Fibroblast of gingiva (primary cell): ENCODE measurements at regions not wholly inside any gene's neighbourhood (a gene's known extent, or its start where the extent isn't known, plus 50 kb on each side); places are given as distances from the start of the nearest gene placed in this dataset.
"Not testable (repeated sequence)": the region's sequence is repeated elsewhere in the genome, so short reads cannot be mapped to it uniquely, and the experiment has no call there.

Experiments used
- DNase-seq: peaks from one replicate; pipeline ENCODE4 v3.0.0-alpha.2; 2011; ENCODE audit warnings: low read depth

DNA sequence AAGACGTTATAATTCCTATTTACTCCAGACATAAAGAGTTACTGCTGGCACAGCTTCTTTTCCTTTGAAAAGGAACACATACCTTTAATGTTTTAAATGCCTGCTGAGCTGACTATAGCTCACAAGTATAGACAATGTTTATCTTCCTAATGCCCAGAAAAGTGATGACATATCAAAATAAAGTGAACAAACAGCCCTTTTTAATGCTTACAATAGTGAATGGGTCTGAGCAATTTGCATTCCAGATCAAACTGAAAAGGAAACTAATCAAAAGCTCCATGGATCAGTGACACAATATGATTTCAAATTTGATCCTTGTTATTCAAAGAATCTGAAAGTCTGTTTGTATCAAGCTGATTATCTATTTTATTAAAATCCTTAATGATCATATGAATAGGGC lies 233.6 kb upstream of the SEMA3E start:
- DNase-seq, result peak; percentile 2

GRCh38 chr7:83879063-83879462 lies 230.1 kb upstream of the SEMA3E start:
- peak; percentile 68 for DNase-seq

- no peak for DNase-seq
Measured at GRCh38 chr7:83878614-83879013, 229.7 kb upstream of the SEMA3E start.

DNA sequence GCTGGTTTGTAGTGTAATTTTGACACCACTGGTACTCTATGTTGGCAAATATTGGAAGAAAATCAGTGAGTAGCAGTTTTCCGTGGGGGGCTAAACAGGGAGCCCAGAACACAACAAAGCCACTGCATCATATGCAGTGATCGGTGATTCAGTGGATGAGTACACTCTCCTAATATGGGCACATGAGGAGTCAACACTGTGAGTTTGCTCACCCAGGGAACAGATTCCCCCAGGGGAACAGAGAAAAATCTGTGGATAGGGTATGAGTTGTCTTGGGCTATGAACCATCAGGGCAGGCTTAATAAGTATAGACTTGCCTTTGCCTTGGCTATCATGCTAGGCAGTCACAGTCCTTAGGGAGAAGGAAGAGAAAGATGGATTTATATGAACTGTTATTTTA lies 227.7 kb upstream of the SEMA3E start:
- peak; percentile 63 for DNase-seq

- DNase-seq, result no peak
Measured at GRCh38 chr7:83873459-83873858, 224.5 kb upstream of the SEMA3E start.

- DNase-seq, result no peak
Measured at GRCh38 chr7:83872501-83872900, 223.6 kb upstream of the SEMA3E start.

- DNase-seq, result no peak
Measured at GRCh38 chr7:83870515-83870914, 221.6 kb upstream of the SEMA3E start.

GRCh38 chr7:83866582-83866981 lies 217.6 kb upstream of the SEMA3E start:
- DNase-seq, result no peak

DNA sequence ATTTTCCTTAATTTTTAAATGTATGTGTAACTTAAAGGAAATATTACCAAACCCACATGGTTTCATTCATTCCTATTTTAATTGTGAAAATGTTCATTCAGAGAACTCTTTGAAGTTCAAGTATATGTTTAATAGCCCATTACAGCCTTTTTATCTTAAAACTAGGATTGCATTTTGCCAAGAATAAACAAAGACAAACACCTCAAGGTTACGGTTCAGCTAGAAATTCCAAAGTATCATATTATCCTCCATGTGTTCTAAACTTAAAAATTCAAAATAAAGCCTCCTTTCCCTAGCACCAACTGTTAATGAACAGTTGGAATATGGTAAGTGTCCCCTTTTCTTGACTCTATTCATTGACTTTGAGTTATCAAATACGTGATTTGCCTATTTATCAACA lies 215.6 kb upstream of the SEMA3E start:
- DNase-seq, result no peak

DNA sequence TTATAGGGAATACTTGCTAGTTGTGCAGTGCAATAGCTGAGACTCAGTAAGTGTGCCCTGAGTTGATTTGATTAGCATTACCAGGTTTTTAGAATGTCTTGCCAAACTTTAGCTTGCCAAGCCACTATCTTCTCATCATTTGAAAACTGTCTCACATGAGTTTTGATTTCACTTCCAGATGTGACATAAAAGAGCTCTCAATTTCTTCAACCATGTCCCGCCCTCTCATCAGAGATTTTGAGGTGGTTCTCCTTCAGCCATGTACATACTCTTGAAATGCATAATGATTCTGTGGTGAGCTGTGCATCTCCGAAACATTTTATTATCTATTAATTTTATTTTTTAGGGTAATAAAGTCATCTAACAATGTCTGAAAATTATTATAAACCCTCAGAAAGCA lies 215.0 kb upstream of the SEMA3E start:
- DNase-seq, result no peak

DNA sequence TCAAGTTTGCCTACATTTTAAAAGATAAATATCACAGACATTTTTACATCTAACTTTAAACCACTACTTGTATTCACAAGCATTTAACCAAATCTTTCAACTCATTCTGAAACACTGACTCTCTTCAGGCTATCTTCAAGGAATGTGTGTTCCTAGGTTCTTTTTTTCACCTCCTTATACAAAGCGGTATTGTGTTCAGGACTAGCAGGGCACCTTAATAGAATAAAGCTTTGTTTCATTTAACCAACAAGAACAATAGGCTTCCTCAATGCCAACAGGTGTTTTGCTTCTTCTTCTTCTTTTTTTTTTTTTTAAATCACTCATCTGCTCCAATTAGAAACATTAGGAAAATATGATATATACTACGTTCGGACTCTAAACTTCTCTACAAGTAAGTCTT lies 212.9 kb upstream of the SEMA3E start:
- DNase-seq, result no peak

DNA sequence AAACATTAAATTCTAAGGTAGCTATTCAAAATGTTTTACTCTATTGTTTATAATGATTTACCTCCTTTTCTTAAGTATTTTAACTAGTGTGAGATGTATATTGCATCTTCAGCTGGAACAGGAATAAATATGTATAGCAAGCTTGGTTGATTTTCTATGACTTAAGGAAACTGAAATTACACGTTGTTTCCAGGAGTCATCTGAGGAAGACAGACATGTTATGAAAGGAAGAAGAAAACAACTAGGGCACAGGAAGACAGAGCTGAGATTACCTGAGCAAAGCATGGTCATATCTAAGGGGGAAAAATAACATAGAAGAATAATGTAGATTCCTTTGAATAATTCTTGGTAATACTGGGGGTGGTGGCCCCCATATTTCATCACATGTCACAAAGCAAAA lies 210.9 kb upstream of the SEMA3E start:
- no peak for DNase-seq

GRCh38 chr7:83857691-83858090 lies 208.8 kb upstream of the SEMA3E start:
- DNase-seq, result no peak

DNA sequence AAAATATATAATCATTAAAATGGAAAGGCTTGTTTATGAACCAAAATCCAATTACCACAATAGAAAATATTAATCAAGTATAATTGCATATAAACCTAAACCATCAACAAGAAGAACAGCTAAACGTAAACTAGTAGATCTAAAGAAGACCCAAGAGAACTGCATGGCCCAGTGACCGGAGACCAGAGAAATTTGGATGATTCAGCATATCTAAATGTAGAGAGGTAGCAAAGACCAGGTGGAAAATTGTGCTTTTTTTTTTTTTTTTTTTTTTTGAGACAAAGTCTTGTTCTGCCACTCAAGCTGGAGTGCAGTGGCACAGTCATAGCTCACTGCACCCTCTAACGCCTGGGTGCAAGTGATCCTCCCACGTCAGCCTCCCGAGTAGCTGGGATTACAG lies 207.2 kb upstream of the SEMA3E start:
- no peak for DNase-seq

DNA sequence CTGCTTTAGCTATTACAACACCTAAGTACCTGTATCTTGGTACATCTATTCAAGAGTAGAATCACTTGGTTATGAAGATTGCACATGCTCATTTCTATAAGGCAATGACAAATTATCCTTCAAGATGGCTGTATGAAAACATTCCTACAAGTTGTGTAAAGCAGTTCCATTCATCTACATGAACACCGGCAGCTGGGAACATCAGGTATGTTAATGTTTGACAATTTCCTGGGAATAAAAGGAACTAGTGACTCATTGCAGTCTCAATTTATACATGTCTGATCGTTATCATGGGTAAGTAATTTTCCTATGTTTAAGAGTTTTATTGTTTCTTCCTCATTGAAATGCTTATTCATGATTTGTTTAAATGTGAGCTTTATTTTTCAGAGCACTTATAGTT lies 203.2 kb upstream of the SEMA3E start:
- no peak for DNase-seq

GRCh38 chr7:83851551-83851950 lies 202.6 kb upstream of the SEMA3E start:
- peak; percentile 24 for DNase-seq

- no peak for DNase-seq
Measured at GRCh38 chr7:83850941-83851340, 202.0 kb upstream of the SEMA3E start.

DNA sequence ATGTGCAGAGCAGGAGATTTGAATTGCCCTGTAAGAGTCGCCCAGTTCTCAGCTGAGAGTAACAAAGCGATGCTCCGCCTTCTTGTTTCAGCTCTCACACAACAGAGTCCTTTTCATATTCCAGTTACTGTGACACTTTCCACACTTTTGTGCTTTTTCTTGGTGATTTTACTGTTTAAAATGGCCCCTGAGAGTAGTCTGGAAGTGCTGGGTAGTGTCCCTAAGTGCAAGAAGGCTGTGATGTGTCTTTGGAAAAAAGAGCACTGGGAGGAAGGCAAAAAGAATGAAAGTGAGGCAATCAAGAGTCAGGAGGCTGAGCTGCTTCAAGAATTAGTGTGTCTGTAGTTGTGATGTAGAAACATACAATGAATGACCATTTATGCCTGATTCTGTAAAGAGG lies 201.2 kb upstream of the SEMA3E start:
- peak; percentile 64 for DNase-seq

GRCh38 chr7:83849131-83849530 lies 200.2 kb upstream of the SEMA3E start:
- peak; percentile 83 for DNase-seq

DNA sequence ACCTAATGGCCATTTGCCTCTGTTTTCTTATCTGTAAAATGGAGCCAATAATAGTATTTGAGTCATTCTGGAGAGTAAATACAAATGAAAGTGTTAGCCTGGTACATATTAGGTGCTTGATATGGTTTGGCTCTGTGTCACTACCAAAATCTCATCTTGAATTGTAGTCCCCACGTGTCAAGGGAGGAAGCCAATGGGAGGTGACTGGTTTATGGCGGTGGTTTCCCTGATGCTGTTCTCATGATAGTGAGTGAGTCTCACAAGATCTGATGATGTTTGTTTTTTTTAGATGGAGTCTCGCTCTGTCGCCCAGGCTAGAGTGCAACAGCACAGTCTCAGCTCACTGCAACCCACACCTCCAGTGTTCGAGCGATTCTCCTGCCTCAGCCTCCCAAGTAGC lies 194.0 kb upstream of the SEMA3E start:
- DNase-seq, result no peak

GRCh38 chr7:83837683-83838082 lies 188.7 kb upstream of the SEMA3E start:
- DNase-seq, result no peak

DNA sequence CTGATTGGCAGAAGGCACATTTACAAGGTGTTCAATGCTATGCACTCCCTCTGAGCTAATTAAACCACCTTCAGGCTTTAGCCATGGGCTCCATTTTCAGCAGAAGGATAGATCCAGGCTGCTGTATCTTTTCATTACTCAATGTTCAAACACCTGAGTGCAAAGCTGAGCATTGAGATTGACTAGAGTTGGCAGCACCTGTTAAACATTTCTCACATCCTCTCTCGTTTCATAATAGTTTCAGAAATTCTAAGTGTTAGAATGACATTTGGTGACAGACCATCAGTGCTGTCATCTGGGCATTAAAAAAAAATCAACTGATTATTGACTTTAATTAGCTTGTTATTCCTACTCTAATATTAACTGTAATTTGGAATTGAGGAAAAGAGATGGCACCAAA lies 187.1 kb upstream of the SEMA3E start:
- no peak for DNase-seq

DNA sequence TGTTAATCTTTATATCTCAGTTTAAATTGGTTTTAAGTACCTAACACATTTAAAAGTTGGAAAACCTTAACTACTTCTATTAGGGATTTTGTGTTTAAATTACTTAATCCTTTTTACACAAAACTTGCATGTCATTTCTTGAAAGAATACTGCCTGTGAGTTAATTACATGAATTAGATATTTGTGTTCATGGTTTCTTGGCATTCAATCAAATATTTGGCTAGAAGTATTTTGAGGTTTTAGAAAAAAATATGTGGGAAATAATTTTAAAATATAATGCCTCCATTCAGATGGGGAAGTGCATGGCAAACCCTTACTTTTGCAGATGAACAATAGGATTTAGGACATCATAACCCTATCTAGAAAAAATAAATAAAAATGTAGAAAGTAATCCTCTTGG lies 186.5 kb upstream of the SEMA3E start:
- DNase-seq, result peak; percentile 3

DNA sequence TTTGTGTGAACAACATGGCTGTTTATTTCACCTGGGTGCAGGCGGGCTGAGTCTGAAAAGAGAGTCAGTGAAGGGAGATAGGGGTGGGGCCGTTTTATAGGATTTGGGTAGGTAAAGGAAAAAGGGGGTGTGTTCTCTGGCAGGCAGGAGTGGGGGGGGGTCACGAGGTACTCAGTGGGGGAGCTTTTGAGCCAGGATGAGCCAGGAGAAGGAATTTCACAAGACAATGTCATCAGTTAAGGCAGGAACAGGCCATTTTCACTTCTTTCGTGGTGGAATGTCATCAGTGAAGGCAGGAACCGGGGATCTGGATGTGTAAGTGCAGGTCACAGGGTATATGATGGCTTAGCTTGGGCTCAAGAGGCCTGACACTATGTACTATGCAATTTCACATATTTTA lies 184.8 kb upstream of the SEMA3E start:
- not testable (repeated sequence) for DNase-seq

DNA sequence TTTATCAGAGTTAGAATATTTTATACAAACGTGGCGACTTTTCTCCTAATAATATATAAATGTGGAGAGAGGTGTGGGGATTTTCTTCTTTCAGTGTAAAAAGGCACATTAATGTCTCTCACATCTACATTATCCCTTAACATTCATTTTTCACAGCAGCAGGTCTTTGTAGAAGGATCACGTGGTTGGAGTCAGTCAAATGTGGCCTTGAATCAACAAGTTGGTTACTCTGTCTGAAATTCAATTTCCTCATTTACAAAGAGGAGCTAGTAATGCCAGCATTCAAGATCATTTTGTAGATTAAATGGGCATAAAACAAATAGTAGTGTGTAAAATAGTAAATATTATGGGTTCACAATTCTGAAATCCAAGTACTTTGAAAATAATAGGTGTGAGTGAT lies 183.1 kb upstream of the SEMA3E start:
- DNase-seq, result no peak
